ENCODE measurements at regions not wholly inside any gene's neighbourhood (a gene's known extent, or its start where the extent isn't known, plus 50 kb on each side); places are given as distances from the start of the nearest gene placed in this dataset.
A peak's percentile ranks its signal among the peaks of the same experiment; 100 is the strongest.

DNA sequence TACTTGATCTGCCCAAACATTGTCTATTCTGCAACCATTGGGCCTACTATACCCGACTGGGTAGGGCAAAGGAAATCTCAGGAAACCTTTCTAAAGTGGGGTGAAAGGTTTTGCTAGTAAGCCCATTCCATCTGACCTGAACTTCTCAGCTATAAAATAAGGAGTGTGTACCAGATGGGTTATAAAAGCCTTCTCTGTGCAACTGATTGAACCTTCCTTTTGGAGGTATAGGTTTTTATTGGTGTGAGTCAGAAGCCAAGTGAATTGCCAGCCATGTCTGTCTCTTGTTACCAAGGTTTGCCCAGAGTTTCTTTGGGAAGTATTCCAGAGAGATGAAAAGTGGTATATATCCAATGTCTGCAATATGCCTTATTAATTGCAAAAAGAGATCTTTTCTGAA is 1271.0 kb upstream of the WWC1 start:
- WGBS, 2 donors: 70 to 82% methylated on average over 1 of the region's 1 CpG
- intact Hi-C loops (cut with DNase I): no loop called here
- H3K27me3 ChIP-seq: no peaks in the 10 kb centered on the region
- H3K36me3 ChIP-seq: no peaks in the 10 kb centered on the region
- no peak overlapping the region for H3K4me3 ChIP-seq (replicated peaks in 1 of 3)
- TF ChIP-seq, protein P1, sequence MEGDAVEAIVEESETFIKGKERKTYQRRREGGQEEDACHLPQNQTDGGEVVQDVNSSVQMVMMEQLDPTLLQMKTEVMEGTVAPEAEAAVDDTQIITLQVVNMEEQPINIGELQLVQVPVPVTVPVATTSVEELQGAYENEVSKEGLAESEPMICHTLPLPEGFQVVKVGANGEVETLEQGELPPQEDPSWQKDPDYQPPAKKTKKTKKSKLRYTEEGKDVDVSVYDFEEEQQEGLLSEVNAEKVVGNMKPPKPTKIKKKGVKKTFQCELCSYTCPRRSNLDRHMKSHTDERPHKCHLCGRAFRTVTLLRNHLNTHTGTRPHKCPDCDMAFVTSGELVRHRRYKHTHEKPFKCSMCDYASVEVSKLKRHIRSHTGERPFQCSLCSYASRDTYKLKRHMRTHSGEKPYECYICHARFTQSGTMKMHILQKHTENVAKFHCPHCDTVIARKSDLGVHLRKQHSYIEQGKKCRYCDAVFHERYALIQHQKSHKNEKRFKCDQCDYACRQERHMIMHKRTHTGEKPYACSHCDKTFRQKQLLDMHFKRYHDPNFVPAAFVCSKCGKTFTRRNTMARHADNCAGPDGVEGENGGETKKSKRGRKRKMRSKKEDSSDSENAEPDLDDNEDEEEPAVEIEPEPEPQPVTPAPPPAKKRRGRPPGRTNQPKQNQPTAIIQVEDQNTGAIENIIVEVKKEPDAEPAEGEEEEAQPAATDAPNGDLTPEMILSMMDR (IDR thresholded peaks at IDR 0.05): no peak
- no peak for TF ChIP-seq POLR2A (IDR thresholded peaks at IDR 0.05)
- no peak overlapping the region for H3K27ac ChIP-seq
- H3K4me1 ChIP-seq: no peaks in the 10 kb centered on the region
- no peak for DNase-seq
- no peaks in the 10 kb centered on the region for H3K9me3 ChIP-seq

DNA sequence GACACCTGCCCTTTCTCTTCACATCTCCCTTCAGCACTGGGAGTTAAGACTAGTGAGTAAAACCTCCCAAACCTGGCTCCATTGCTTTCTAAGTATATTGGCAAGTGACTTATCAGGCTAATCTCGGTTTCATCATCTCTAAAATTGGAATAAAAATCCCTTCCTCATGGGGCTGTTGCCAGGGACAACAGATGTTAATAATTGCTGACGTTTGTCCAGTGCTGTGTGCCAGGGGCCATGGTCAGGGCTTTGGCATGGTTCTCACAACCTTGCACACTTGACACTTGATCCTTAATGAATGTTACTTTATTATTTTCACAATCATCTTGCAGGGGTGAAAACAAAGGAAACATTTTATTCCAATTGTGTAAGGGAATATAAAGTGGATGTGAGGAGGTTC is 1262.0 kb upstream of the WWC1 start:
- no peak overlapping the region for H3K27ac ChIP-seq
- no peak for TF ChIP-seq POLR2A (IDR thresholded peaks at IDR 0.05)
- TF ChIP-seq, protein P1 (IDR thresholded peaks at IDR 0.05): no peak
- H3K36me3 ChIP-seq: no peaks in the 10 kb centered on the region
- intact Hi-C loops (cut with DNase I): no loop called here
- 47 to 56% methylated on average over 2 of the region's 2 CpGs for WGBS, 2 donors
- no peaks in the 10 kb centered on the region for H3K27me3 ChIP-seq
- DNase-seq: no peak
- no peaks in the 10 kb centered on the region for H3K4me1 ChIP-seq
- H3K4me3 ChIP-seq (replicated peaks in 1 of 3): no peak overlapping the region
- H3K9me3 ChIP-seq: no peaks in the 10 kb centered on the region

DNA sequence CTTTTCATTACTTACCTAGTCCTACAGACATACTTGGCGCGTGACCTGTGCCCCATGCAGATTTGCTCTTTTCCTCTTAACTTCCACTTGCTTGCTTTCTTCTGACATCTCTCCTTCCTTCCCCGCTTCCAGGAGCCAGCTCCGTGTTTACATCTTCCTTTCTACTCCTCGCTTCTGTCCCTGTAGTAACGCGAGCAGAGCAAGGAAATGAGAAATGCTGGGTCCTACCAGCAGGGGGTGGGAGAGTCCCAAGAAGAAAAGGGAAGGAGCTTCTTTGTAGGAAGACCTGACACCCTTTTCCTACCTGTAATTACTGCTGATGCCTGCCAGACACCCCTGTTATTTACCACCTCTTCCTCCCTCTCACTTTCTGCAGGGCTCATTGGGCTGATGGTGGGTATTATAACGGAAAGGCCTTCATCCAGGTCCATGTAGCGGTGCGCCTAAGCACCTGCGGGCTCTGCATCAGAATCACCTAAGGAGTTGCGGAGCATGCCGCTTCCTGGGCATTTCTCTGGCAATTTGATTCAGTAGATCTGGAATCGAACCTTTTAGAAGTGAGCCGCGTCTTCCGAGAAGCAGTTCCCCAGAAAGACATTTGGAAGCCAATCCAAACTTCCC is 1260.8 kb upstream of the WWC1 start:
- Histone ChIP-seq H3K4me1 (no peaks in the 10 kb centered on the region), H3K36me3 (no peaks in the 10 kb centered on the region), H3K27ac (no peak overlapping the region), H3K9me3 (no peaks in the 10 kb centered on the region), H3K4me3 (replicated peaks in 1 of 3) (no peak overlapping the region), H3K27me3 (no peaks in the 10 kb centered on the region)
- intact Hi-C loops (cut with DNase I): no loop called here
- DNase-seq: no peak
- 81 to 87% methylated on average over 17 of the region's 17 CpGs for WGBS, 2 donors
- TF ChIP-seq, protein P1 (IDR thresholded peaks at IDR 0.05): no peak
- TF ChIP-seq POLR2A (IDR thresholded peaks at IDR 0.05): no peak

DNA sequence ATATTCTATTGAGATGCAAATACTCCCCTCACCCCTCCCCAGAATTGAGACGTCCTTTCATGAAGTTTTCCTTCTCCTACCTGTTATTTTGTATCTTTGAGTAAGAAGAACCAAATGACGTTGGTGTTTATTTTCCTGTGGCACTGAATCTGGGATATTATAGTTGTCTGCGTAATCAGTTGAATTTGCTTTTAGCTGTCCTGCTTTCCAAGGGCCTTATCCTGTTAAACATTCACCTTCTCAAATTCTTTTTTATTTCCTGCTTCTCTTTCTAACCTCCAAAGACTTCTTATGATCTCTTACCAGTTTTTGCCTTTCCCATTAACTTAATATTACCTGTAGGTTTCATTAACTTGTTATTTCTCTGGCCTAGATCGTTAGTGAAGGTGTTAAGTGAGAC is 1254.9 kb upstream of the WWC1 start:
- H3K4me3 ChIP-seq (replicated peaks in 1 of 3): no peak overlapping the region
- H3K27ac ChIP-seq: no peak overlapping the region
- TF ChIP-seq, protein P1 (IDR thresholded peaks at IDR 0.05): no peak
- TF ChIP-seq POLR2A (IDR thresholded peaks at IDR 0.05): no peak
- no peaks in the 10 kb centered on the region for H3K4me1 ChIP-seq
- WGBS, 2 donors: 87 to 89% methylated on average over 4 of the region's 4 CpGs
- intact Hi-C loops (cut with DNase I): no loop called here
- DNase-seq: no peak
- no peaks in the 10 kb centered on the region for H3K27me3 ChIP-seq
- H3K36me3 ChIP-seq: no peaks in the 10 kb centered on the region
- no peaks in the 10 kb centered on the region for H3K9me3 ChIP-seq

DNA sequence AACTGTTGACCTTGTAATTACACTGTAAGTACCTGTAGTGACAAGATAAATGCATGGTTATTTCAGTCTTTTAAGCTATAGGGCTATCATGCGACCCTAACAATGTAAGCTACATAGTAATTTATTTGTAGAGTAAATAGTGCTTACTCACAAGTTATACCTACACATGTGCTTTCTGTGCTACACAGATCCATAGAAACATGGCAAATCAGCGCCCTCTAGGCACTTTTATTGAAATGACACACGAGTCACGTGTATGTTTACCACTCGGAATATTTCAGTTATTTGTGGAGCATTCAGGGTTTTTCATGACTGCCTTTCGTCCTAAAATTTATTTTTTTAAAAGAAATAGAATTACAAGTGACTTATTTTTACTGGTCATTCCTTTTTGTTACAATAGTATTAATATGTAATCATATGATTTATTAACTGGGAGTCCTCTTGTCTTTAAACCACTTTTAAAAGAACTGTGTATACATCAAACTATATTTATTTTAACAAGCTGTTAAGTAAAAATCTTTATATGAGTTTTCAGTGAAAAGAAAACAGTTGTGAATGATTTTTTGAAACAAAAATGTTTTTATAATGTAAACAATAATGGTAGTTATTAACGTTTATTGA is 1242.3 kb upstream of the WWC1 start:
- H3K27ac ChIP-seq: no peak overlapping the region
- no peaks in the 10 kb centered on the region for H3K36me3 ChIP-seq
- no peaks in the 10 kb centered on the region for H3K9me3 ChIP-seq
- H3K4me3 ChIP-seq (replicated peaks in 1 of 3): no peak overlapping the region
- DNase-seq: peak; percentile 53 to 56
- peaks cover 0 to 3% of the 10 kb centered on the region in 2 donors for H3K4me1 ChIP-seq
- WGBS, 2 donors: 28 to 36% methylated on average over 7 of the region's 7 CpGs
- intact Hi-C loops (cut with DNase I): loop anchor here (5.0 kb wide), 1 partner anchor 87 kb away; no protein-coding TSS in a partner anchor
- TF ChIP-seq POLR2A (IDR thresholded peaks at IDR 0.05): no peak
- TF ChIP-seq, protein P1 (IDR thresholded peaks at IDR 0.05): peak; percentile 39 to 75 (median 62)
- H3K27me3 ChIP-seq: no peaks in the 10 kb centered on the region

All from thyroid gland (tissue), 4 donors.